ENCODE measurements at regions not wholly inside any gene's neighbourhood (a gene's known extent, or its start where the extent isn't known, plus 50 kb on each side); places are given as distances from the start of the nearest gene placed in this dataset.

GRCh38 chr2:220174826-220175225, 547.4 kb downstream of the SLC4A3 start:
- Histone ChIP-seq H3K4me3 (no peak overlapping the region), H3K27me3 (no peaks in the 10 kb centered on the region), H3K27ac (no peak overlapping the region), H3K36me3 (no peaks in the 10 kb centered on the region), H3K9me3 (no peaks in the 10 kb centered on the region), H3K4me1 (no peaks in the 10 kb centered on the region)
- in situ Hi-C loops (cut with MboI; ENCODE audit: low pct_ligation_motif_present in 1 of 4, low pct_unique_long_range_greater_than_20kb in 1 of 4, low sequenced_read_pairs in 3 of 4) (no loop called here), intact Hi-C loops (cut with DNase I; ENCODE audit: low total_unique reads) (no loop called here)
- TF ChIP-seq POLR2AphosphoS5 (IDR thresholded peaks at IDR 0.05) (no peak), EP300 (IDR thresholded peaks at IDR 0.05; ENCODE audit: low read depth) (no peak), POLR2A (IDR thresholded peaks at IDR 0.05) (no peak), CTCF (IDR thresholded peaks at IDR 0.05) (no peak)
- 26 to 43% methylated on average over 2 of the region's 2 CpGs for WGBS, 2 donors (ENCODE audit: low coverage in 1 of 2)
- DNase-seq = no peak

- DNase-seq = no peak
- Histone ChIP-seq H3K27ac (no peak overlapping the region), H3K36me3 (no peaks in the 10 kb centered on the region), H3K9me3 (no peaks in the 10 kb centered on the region), H3K4me1 (no peaks in the 10 kb centered on the region), H3K27me3 (no peaks in the 10 kb centered on the region), H3K4me3 (no peak overlapping the region)
- 56 to 71% methylated on average over 2 of the region's 2 CpGs for WGBS, 2 donors (ENCODE audit: low coverage in 1 of 2)
- intact Hi-C loops (cut with DNase I; ENCODE audit: low total_unique reads) (no loop called here), in situ Hi-C loops (cut with MboI; ENCODE audit: low pct_ligation_motif_present in 1 of 4, low pct_unique_long_range_greater_than_20kb in 1 of 4, low sequenced_read_pairs in 3 of 4) (no loop called here)
- TF ChIP-seq POLR2AphosphoS5 (IDR thresholded peaks at IDR 0.05) (no peak), EP300 (IDR thresholded peaks at IDR 0.05; ENCODE audit: low read depth) (no peak), CTCF (IDR thresholded peaks at IDR 0.05) (no peak), POLR2A (IDR thresholded peaks at IDR 0.05) (no peak)
Observed at GRCh38 chr2:220175967-220176366, 548.5 kb downstream of the SLC4A3 start.

GRCh38 chr2:220178991-220179695, 551.7 kb downstream of the SLC4A3 start:
- TF ChIP-seq EP300 (IDR thresholded peaks at IDR 0.05; ENCODE audit: low read depth) (no peak), POLR2AphosphoS5 (IDR thresholded peaks at IDR 0.05) (no peak), POLR2A (IDR thresholded peaks at IDR 0.05) (no peak), CTCF (IDR thresholded peaks at IDR 0.05) (no peak)
- Histone ChIP-seq H3K4me3 (no peak overlapping the region), H3K27ac (no peak overlapping the region), H3K27me3 (no peaks in the 10 kb centered on the region), H3K9me3 (no peaks in the 10 kb centered on the region), H3K4me1 (no peaks in the 10 kb centered on the region), H3K36me3 (no peaks in the 10 kb centered on the region)
- intact Hi-C loops (cut with DNase I; ENCODE audit: low total_unique reads) = no loop called here
- in situ Hi-C loops (cut with MboI; ENCODE audit: low pct_ligation_motif_present in 1 of 4, low pct_unique_long_range_greater_than_20kb in 1 of 4, low sequenced_read_pairs in 3 of 4) = no loop called here
- WGBS, 2 donors (ENCODE audit: low coverage in 1 of 2) = 81 to 93% methylated on average over 6 of the region's 6 CpGs
- no peak for DNase-seq

- Histone ChIP-seq H3K36me3 (no peaks in the 10 kb centered on the region), H3K27me3 (no peaks in the 10 kb centered on the region), H3K4me3 (no peak overlapping the region), H3K9me3 (no peaks in the 10 kb centered on the region), H3K27ac (no peak overlapping the region), H3K4me1 (no peaks in the 10 kb centered on the region)
- DNase-seq = no peak
- intact Hi-C loops (cut with DNase I; ENCODE audit: low total_unique reads) (no loop called here), in situ Hi-C loops (cut with MboI; ENCODE audit: low pct_ligation_motif_present in 1 of 4, low pct_unique_long_range_greater_than_20kb in 1 of 4, low sequenced_read_pairs in 3 of 4) (no loop called here)
- 88 to 89% methylated on average over 1 of the region's 1 CpG for whole genome bisulfite sequencing, 2 donors (ENCODE audit: low coverage in 1 of 2)
- TF ChIP-seq EP300 (IDR thresholded peaks at IDR 0.05; ENCODE audit: low read depth) (no peak), POLR2AphosphoS5 (IDR thresholded peaks at IDR 0.05) (no peak), CTCF (IDR thresholded peaks at IDR 0.05) (no peak), POLR2A (IDR thresholded peaks at IDR 0.05) (no peak)
Observed at GRCh38 chr2:220181165-220181564, 553.7 kb downstream of the SLC4A3 start.

Measured in transverse colon (tissue), 4 donors.